ENCODE measurements at regions not wholly inside any gene's neighbourhood (a gene's known extent, or its start where the extent isn't known, plus 50 kb on each side); places are given as distances from the start of the nearest gene placed in this dataset.

DNA sequence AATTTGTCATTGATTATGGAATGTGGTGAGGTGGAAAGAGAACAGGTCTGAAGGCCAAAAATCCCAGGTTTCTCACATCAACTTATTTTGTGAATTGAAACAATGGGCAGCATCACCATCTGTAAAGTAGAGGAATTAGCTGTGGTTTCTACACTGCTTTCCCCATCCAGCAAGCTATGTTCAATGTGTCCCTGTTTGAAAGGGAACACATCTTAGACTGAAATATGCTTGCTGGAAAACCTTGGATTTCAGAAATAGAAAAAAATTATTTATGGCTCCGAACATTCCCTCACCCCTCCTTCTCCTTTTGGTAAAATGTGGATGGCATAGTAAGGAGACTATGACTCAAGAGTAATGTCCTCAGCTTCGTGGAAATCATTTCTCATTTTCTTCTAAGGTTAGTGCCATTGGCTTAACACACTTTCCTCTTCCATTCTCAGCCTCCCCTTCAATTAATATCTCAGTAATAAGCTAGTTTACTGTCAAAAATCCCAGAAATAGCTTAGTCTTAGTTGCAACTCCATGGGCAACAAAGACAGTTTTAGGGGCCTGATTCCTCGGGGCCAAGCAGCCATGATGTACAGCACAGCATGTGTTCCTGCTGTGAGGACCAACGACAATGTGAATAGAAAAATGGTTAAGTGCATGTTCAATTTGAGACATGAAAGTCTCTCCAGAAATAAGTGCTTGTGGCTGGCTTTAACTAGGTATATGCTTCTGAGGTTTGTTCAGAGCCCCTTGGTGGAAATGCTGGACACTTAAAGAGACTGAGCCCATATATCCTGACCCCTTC, 205.8 kb upstream of the SLC38A2 start (continued):
- TF ChIP-seq, protein P1, sequence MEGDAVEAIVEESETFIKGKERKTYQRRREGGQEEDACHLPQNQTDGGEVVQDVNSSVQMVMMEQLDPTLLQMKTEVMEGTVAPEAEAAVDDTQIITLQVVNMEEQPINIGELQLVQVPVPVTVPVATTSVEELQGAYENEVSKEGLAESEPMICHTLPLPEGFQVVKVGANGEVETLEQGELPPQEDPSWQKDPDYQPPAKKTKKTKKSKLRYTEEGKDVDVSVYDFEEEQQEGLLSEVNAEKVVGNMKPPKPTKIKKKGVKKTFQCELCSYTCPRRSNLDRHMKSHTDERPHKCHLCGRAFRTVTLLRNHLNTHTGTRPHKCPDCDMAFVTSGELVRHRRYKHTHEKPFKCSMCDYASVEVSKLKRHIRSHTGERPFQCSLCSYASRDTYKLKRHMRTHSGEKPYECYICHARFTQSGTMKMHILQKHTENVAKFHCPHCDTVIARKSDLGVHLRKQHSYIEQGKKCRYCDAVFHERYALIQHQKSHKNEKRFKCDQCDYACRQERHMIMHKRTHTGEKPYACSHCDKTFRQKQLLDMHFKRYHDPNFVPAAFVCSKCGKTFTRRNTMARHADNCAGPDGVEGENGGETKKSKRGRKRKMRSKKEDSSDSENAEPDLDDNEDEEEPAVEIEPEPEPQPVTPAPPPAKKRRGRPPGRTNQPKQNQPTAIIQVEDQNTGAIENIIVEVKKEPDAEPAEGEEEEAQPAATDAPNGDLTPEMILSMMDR (IDR thresholded peaks at IDR 0.05; ENCODE audit: control extremely low read depth in 1 of 3, insufficient read depth in 1 of 3, low read depth in 1 of 3, low read length in 3 of 3): no peak
- TF ChIP-seq KDM1A (IDR thresholded peaks at IDR 0.05; ENCODE audit: borderline replicate concordance, low read length) (no peak), POU5F1 (IDR thresholded peaks at IDR 0.05; ENCODE audit: low read depth, low read length) (no peak), FOSL1 (IDR thresholded peaks at IDR 0.05; ENCODE audit: insufficient read depth, low read depth, low read length) (no peak), BACH1 (IDR thresholded peaks at IDR 0.05; ENCODE audit: low read length) (no peak)
